ENCODE measurements at regions not wholly inside any gene's neighbourhood (a gene's known extent, or its start where the extent isn't known, plus 50 kb on each side); places are given as distances from the start of the nearest gene placed in this dataset.

DNA sequence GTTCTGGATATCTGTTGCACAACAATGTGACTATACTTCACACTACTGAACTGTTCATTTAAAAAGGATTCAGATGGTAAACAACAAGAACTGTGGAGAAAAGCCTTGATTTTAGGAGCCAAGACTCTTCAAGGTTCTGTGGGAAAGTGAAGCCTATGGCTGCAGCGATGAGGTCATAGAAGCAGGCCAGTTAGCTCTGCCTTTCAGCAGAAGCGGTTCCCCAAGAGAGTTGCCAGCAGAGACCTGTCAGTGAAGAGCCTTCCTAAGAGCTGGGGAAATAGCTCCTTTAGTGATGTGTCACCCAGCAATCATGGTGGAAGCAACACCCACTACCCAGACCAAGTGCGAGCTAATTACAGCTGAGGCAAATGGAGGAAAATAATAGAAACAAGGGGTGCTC, 346.5 kb upstream of the ETAA1 start:
- TF ChIP-seq ZNF660 (tag by site-specific recombination; IDR thresholded peaks at IDR 0.05) (no peak), ZNF266 (tag by site-specific recombination; IDR thresholded peaks at IDR 0.05; ENCODE audit: low read depth) (no peak), PBX3 (CRISPR knock-in tag; IDR thresholded peaks at IDR 0.05) (no peak), ZFP69B (tag by site-specific recombination; IDR thresholded peaks at IDR 0.05) (no peak), RBAK (tag by site-specific recombination; IDR thresholded peaks at IDR 0.05) (no peak), TCF7L2 (IDR thresholded peaks at IDR 0.05; ENCODE audit: borderline replicate concordance, low read depth, low read length) (no peak), CTCF (tag by site-specific recombination; IDR thresholded peaks at IDR 0.05) (no peak), ZNF544 (tag by site-specific recombination; IDR thresholded peaks at IDR 0.05) (no peak), PRDM10 (tag by site-specific recombination; IDR thresholded peaks at IDR 0.05) (no peak), GLI4 (tag by site-specific recombination; IDR thresholded peaks at IDR 0.05) (no peak)
- TF ChIP-seq, protein P1, sequence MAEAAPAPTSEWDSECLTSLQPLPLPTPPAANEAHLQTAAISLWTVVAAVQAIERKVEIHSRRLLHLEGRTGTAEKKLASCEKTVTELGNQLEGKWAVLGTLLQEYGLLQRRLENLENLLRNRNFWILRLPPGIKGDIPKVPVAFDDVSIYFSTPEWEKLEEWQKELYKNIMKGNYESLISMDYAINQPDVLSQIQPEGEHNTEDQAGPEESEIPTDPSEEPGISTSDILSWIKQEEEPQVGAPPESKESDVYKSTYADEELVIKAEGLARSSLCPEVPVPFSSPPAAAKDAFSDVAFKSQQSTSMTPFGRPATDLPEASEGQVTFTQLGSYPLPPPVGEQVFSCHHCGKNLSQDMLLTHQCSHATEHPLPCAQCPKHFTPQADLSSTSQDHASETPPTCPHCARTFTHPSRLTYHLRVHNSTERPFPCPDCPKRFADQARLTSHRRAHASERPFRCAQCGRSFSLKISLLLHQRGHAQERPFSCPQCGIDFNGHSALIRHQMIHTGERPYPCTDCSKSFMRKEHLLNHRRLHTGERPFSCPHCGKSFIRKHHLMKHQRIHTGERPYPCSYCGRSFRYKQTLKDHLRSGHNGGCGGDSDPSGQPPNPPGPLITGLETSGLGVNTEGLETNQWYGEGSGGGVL (tag by site-specific recombination; IDR thresholded peaks at IDR 0.05) = no peak
